H54 (cell line): ENCODE measurements at regions not wholly inside any gene's neighbourhood (a gene's known extent, or its start where the extent isn't known, plus 50 kb on each side); places are given as distances from the start of the nearest gene placed in this dataset.
"Not testable (repeated sequence)": the region's sequence is repeated elsewhere in the genome, so short reads cannot be mapped to it uniquely, and the experiment has no call there.

Experiments used
- DNase-seq: peaks from one replicate; pipeline ENCODE4 v3.0.0; 2011; ENCODE audit warnings: low spot score, mixed read lengths; ENCODE audit not compliant: insufficient read length
- FAIRE-seq: peaks from 3 replicates; lab custom pipeline; 2011; peaks lifted over from hg19 to GRCh38; lab: Jason Lieb, UNC
- POLR2A ChIP-seq: IDR thresholded peaks from 2 replicates; pipeline ENCODE4 v1.6.1; 2011; ENCODE audit warnings: low read depth, mild to moderate bottlenecking, low read length

GRCh38 chr6:15827496-15828255 is 164.8 kb upstream of the DTNBP1 start:
- FAIRE-seq (no peak), DNase-seq (no peak)
- no peak for TF ChIP-seq POLR2A

GRCh38 chr6:15826814-15827318 is 164.0 kb upstream of the DTNBP1 start:
- DNase-seq (no peak), FAIRE-seq (no peak)
- no peak for TF ChIP-seq POLR2A

- FAIRE-seq (no peak), DNase-seq (no peak)
- no peak for TF ChIP-seq POLR2A
Measured at GRCh38 chr6:15825332-15825930, 162.6 kb upstream of the DTNBP1 start.

- TF ChIP-seq POLR2A = no peak
- DNase-seq (no peak), FAIRE-seq (no peak)
Measured at GRCh38 chr6:15824811-15825210, 162.0 kb upstream of the DTNBP1 start.

GRCh38 chr6:15823838-15824414 is 161.1 kb upstream of the DTNBP1 start:
- TF ChIP-seq POLR2A = no peak
- FAIRE-seq (no peak), DNase-seq (no peak)

- FAIRE-seq = no peak
- no peak for TF ChIP-seq POLR2A
Measured at GRCh38 chr6:15822835-15823234, 160.0 kb upstream of the DTNBP1 start.

GRCh38 chr6:15819841-15820240 is 157.0 kb upstream of the DTNBP1 start:
- FAIRE-seq (no peak), DNase-seq (no peak)
- no peak for TF ChIP-seq POLR2A

More at GRCh38 chr6:15822835-15823234, 160.0 kb upstream of the DTNBP1 start:
- DNase-seq = no peak

- FAIRE-seq (no peak), DNase-seq (no peak)
- no peak for TF ChIP-seq POLR2A
Measured at GRCh38 chr6:15819226-15819625, 156.4 kb upstream of the DTNBP1 start.

GRCh38 chr6:15818491-15818890 is 155.7 kb upstream of the DTNBP1 start:
- TF ChIP-seq POLR2A = no peak
- DNase-seq (no peak), FAIRE-seq (no peak)

GRCh38 chr6:15818044-15818443 is 155.2 kb upstream of the DTNBP1 start:
- DNase-seq (no peak), FAIRE-seq (no peak)
- no peak for TF ChIP-seq POLR2A

GRCh38 chr6:15817100-15817499 is 154.3 kb upstream of the DTNBP1 start:
- DNase-seq (no peak), FAIRE-seq (no peak)
- no peak for TF ChIP-seq POLR2A

GRCh38 chr6:15816661-15817060 is 153.8 kb upstream of the DTNBP1 start:
- no peak for FAIRE-seq
- TF ChIP-seq POLR2A = no peak
- no peak for DNase-seq

GRCh38 chr6:15813698-15814097 is 150.9 kb upstream of the DTNBP1 start:
- DNase-seq, FAIRE-seq: not testable (repeated sequence)

- TF ChIP-seq POLR2A = no peak
- FAIRE-seq (no peak), DNase-seq (no peak)
Measured at GRCh38 chr6:15811107-15811506, 148.3 kb upstream of the DTNBP1 start.
